ENCODE measurements at regions not wholly inside any gene's neighbourhood (a gene's known extent, or its start where the extent isn't known, plus 50 kb on each side); places are given as distances from the start of the nearest gene placed in this dataset.

DNA sequence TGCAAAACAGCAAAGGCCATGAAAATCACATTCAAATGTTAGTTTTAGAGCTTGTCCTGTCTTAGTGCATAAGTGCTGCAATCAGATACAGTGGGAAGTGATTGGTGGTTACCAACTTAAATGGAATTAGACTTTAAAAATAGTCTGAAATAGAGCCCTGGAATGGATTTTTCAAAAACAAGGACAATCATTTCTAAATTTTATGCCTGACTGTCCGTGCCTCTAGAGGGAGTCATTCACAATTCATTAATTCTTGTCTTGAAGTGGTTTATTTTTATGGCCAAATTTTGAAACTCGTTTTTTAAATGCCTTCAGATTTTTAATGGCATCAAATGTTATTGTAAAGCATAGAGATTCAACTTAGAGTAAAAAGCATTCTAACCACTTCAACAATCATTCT, 561.8 kb upstream of the DAB2 start:
- Histone ChIP-seq H3K9ac (ENCODE audit: insufficient read depth in 1 of 2, low read length in 2 of 2) (no peak overlapping the region), H3K9me3 (ENCODE audit: control insufficient read depth in 4 of 4, insufficient read depth in 3 of 4, low read length in 3 of 4) (no peaks in the 10 kb centered on the region), H3K27ac (ENCODE audit: low read depth in 1 of 2, low read length in 1 of 2) (no peak overlapping the region), H3K4me1 (ENCODE audit: control insufficient read depth in 5 of 5, insufficient read depth in 5 of 5, low read length in 5 of 5) (no peaks in the 10 kb centered on the region), H3K4me3 (no peak overlapping the region), H3K36me3 (ENCODE audit: control insufficient read depth in 4 of 4, insufficient read depth in 4 of 4, low read length in 4 of 4) (no peaks in the 10 kb centered on the region), H3K27me3 (ENCODE audit: control insufficient read depth in 3 of 3, insufficient read depth in 3 of 3, low read length in 2 of 3) (no peaks in the 10 kb centered on the region)
- no peak for DNase-seq
- TF ChIP-seq CTCF (IDR thresholded peaks at IDR 0.05; ENCODE audit: control extremely low read depth, extremely low read depth) = no peak
- 54 to 75% methylated on average over 2 of the region's 2 CpGs for WGBS, 2 donors
- no peak for ATAC-seq (ENCODE audit: insufficient read depth, low FRiP score)

DNA sequence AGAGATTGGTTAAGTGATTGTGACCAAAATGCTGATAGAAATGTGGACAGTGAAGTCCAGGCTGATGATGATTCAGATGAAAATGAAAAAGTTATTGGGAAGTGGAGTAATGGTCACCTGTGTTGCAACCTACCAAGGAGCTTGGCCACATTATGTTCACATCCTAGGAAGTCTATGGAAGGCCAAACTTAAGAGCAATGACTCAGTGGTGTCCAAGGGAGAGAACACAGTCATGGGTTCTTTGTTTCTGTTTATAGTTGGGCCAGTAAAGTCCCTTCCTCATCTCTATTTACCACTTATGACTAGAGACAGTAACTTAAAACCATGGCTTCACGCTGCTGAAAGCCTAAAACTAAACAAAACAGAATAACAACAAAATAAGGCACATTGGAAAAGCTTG, 555.3 kb upstream of the DAB2 start:
- no peak for ATAC-seq (ENCODE audit: insufficient read depth, low FRiP score)
- no peak for TF ChIP-seq CTCF (IDR thresholded peaks at IDR 0.05; ENCODE audit: control extremely low read depth, extremely low read depth)

DNA sequence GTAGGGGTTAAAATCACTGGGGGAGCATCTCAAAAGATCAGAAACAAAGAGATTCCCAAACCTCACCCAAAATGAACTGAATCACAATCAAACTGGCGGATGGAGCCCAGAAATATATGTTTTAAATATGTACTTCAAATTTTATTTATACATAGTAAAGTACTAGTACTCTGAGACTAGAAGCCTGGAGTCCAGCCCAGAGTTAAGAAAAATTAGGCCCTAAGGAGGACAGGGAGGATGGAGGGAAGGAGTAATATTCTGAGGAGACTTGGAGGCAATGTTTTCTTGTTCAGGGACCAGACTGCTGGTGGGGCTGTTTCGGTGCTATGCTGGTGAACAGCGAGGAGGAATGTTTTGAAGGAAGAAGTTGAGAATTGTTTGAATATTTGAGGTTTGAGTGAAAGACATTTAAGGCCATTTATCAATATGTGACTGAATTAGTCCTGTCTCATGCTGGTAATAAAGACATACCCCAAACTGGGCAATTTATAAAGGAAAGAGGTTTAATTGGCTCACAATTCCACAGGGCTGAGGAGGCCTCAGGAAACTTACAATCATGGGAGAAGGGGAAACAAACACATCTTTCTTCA, 552.4 kb upstream of the DAB2 start:
- 89 to 94% methylated on average over 3 of the region's 3 CpGs for WGBS, 2 donors
- no peak overlapping the region for H3K4me3 ChIP-seq
- ATAC-seq (ENCODE audit: insufficient read depth, low FRiP score) = no peak
- no peaks in the 10 kb centered on the region for H3K36me3 ChIP-seq (ENCODE audit: control insufficient read depth in 4 of 4, insufficient read depth in 4 of 4, low read length in 4 of 4)
- H3K9ac ChIP-seq (ENCODE audit: insufficient read depth in 1 of 2, low read length in 2 of 2) = no peak overlapping the region
- peaks cover 0 to 2% (median 0%) of the 10 kb centered on the region in 4 donors for H3K9me3 ChIP-seq (ENCODE audit: control insufficient read depth in 4 of 4, insufficient read depth in 3 of 4, low read length in 3 of 4)
- no peak for DNase-seq
- H3K27me3 ChIP-seq (ENCODE audit: control insufficient read depth in 3 of 3, insufficient read depth in 3 of 3, low read length in 2 of 3) = no peaks in the 10 kb centered on the region
- TF ChIP-seq CTCF (IDR thresholded peaks at IDR 0.05; ENCODE audit: control extremely low read depth, extremely low read depth) = no peak
- H3K27ac ChIP-seq (ENCODE audit: low read depth in 1 of 2, low read length in 1 of 2) = no peak overlapping the region
- H3K4me1 ChIP-seq (ENCODE audit: control insufficient read depth in 5 of 5, insufficient read depth in 5 of 5, low read length in 5 of 5) = no peaks in the 10 kb centered on the region

More for the DNA sequence above, 555.3 kb upstream of the DAB2 start:
- no peak overlapping the region for H3K4me3 ChIP-seq
- no peak overlapping the region for H3K9ac ChIP-seq (ENCODE audit: insufficient read depth in 1 of 2, low read length in 2 of 2)
- DNase-seq = no peak
- no peaks in the 10 kb centered on the region for H3K4me1 ChIP-seq (ENCODE audit: control insufficient read depth in 5 of 5, insufficient read depth in 5 of 5, low read length in 5 of 5)
- H3K36me3 ChIP-seq (ENCODE audit: control insufficient read depth in 4 of 4, insufficient read depth in 4 of 4, low read length in 4 of 4) = no peaks in the 10 kb centered on the region
- H3K27ac ChIP-seq (ENCODE audit: low read depth in 1 of 2, low read length in 1 of 2) = no peak overlapping the region
- WGBS, 2 donors = 82 to 86% methylated on average over 1 of the region's 1 CpG
- H3K9me3 ChIP-seq (ENCODE audit: control insufficient read depth in 4 of 4, insufficient read depth in 3 of 4, low read length in 3 of 4) = no peaks in the 10 kb centered on the region
- H3K27me3 ChIP-seq (ENCODE audit: control insufficient read depth in 3 of 3, insufficient read depth in 3 of 3, low read length in 2 of 3) = no peaks in the 10 kb centered on the region
